Heart left ventricle (tissue), 16 donors: ENCODE measurements at regions not wholly inside any gene's neighbourhood (a gene's known extent, or its start where the extent isn't known, plus 50 kb on each side); places are given as distances from the start of the nearest gene placed in this dataset.
A peak's percentile ranks its signal among the peaks of the same experiment; 100 is the strongest.

ENCODE experiments used
- ATAC-seq, 4 donors: fragments of 200-7000 bp; cut with Tn5 transposase; one replicate each; pipeline ENCODE4 v1.9.1; 2020 to 2022; ENCODE audit warnings: moderate library complexity in 4 of 4, mild to moderate bottlenecking in 3 of 4, moderate number of reproducible peaks in 1 of 4
- DNase-seq, 5 donors: peaks; one replicate each; pipeline ENCODE4 v3.0.0-alpha.2; 2020
- H3K27ac ChIP-seq, 12 donors: fragments of 200-600 bp; sonication (generic) in 4 of 12; one replicate each; pipeline versions ENCODE4 v1.5.0 to v1.8.0; 2016 to 2022; ENCODE audit warnings: mild to moderate bottlenecking in 2 of 12
- H3K27me3 ChIP-seq, 9 donors: fragments of 200-600 bp; sonication (generic) in 2 of 9; one replicate each; pipeline versions ENCODE4 v1.5.1 to v1.8.0; 2016 to 2022; ENCODE audit warnings: mild to moderate bottlenecking in 3 of 9
- H3K36me3 ChIP-seq, 9 donors: fragments of 200-600 bp; sonication (generic) in 2 of 9; one replicate each; pipeline versions ENCODE4 v1.5.0 to v1.8.0; 2018 to 2022; ENCODE audit warnings: mild to moderate bottlenecking in 2 of 9
- H3K4me1 ChIP-seq, 12 donors: fragments of 200-600 bp; sonication (generic) in 4 of 12; one replicate each; pipeline versions ENCODE4 v1.5.0 to v1.8.0; 2016 to 2022; ENCODE audit warnings: mild to moderate bottlenecking in 3 of 12
- H3K4me3 ChIP-seq, 12 donors: fragments of 200-600 bp; sonication (generic) in 4 of 12; one replicate each; pipeline versions ENCODE4 v1.5.0 to v1.8.0; 2017 to 2022; ENCODE audit warnings: mild to moderate bottlenecking in 9 of 12, moderate library complexity in 4 of 12
- H3K9me3 ChIP-seq, 12 donors: fragments of 200-600 bp; sonication (generic) in 4 of 12; one replicate each; pipeline versions ENCODE4 v1.5.0 to v1.8.0; 2016 to 2022; ENCODE audit warnings: mild to moderate bottlenecking in 1 of 12
- POLR2A ChIP-seq, 2 donors: fragments of 450-650 bp; IDR thresholded peaks; one replicate each; pipeline ENCODE4 v1.6.1; 2017; ENCODE audit warnings: antibody characterized with exemption in 2 of 2, mild to moderate bottlenecking in 2 of 2, moderate library complexity in 2 of 2
- WGBS, 4 donors: extraction: QIAGEN DNeasy Blood & Tissue Kit in 2 of 4; methylation state at CpG; one replicate each; pipeline versions ENCODE4 v1.1.5 to v1.1.7; 2013 to 2018; 5-methylcytosine and 5-hydroxymethylcytosine counted together
- intact Hi-C, 10 donors: fragments of 100-400 bp; cut with DNase I; formaldehyde crosslinking; loops; one replicate each; pipeline versions ENCODE4 v1.11.1 to v1.14.2; 2022
- TF ChIP-seq, protein P1 (sequence below), 12 donors: fragments of 200-600 bp; sonication (generic) in 4 of 12; IDR thresholded peaks; one replicate each; pipeline versions ENCODE4 v1.5.0 to v1.8.0; 2018 to 2022; ENCODE audit warnings: antibody characterized with exemption in 12 of 12, mild to moderate bottlenecking in 5 of 12
- donor health status: ischemic (EF 13 %, LVEDD 7.1; RV severe dilation, severe dysfunction).
- donor health status: healthy with polysubstance abuse.
- donor health status: DM: no; HTN: yes; CAD: no.
- donor health status: DM: no; HTN: no; CAD: no.
- donor health status: ischemic (EF 25% LVEDD 6.9; RV normal size, moderate dysfunction).
- donor health status: ischemic (EF 25% LVEDD 5.7; RV mildly dilated, moderate dysfunction).
- donor health status: healthy.
- donor health status: DM: yes; HTN: yes; CAD: no.
- donor health status: ischemic (EF 35%, LVEDD 5.7; RV mildly dilated, moderate dysfunction).
- donor health status: nonischemic (EF 11% LVEDD 7.7; RV severe dilation, severe dysfunction).
- donor health status: DM: yes; HTN: yes; CAD: no.
- donor health status: PGD.
- donor health status: ischemic (EF 29% LVEDD 5.4; RV normal size, mild dysfunction).
- donor health status: nonischemic (EF 23%, LVEDD 6.1; RV moderate dilation, normal function).

GRCh38 chr2:16094811-16095210 is 154.5 kb downstream of the MYCN start:
- no peaks in the 10 kb centered on the region for H3K36me3 ChIP-seq
- TF ChIP-seq, protein P1, sequence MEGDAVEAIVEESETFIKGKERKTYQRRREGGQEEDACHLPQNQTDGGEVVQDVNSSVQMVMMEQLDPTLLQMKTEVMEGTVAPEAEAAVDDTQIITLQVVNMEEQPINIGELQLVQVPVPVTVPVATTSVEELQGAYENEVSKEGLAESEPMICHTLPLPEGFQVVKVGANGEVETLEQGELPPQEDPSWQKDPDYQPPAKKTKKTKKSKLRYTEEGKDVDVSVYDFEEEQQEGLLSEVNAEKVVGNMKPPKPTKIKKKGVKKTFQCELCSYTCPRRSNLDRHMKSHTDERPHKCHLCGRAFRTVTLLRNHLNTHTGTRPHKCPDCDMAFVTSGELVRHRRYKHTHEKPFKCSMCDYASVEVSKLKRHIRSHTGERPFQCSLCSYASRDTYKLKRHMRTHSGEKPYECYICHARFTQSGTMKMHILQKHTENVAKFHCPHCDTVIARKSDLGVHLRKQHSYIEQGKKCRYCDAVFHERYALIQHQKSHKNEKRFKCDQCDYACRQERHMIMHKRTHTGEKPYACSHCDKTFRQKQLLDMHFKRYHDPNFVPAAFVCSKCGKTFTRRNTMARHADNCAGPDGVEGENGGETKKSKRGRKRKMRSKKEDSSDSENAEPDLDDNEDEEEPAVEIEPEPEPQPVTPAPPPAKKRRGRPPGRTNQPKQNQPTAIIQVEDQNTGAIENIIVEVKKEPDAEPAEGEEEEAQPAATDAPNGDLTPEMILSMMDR (IDR thresholded peaks at IDR 0.05), result no peak
- no peak for TF ChIP-seq POLR2A (IDR thresholded peaks at IDR 0.05)
- DNase-seq, result no peak
- H3K9me3 ChIP-seq, result no peaks in the 10 kb centered on the region
- peaks cover 0 to 8% (median 0%) of the 10 kb centered on the region in 12 donors for H3K4me1 ChIP-seq
- intact Hi-C loops, result no loop called here
- no peak overlapping the region for H3K27ac ChIP-seq
- 86 to 92% (median 88%) methylated on average over 6 of the region's 6 CpGs for WGBS, 4 donors
- no peaks in the 10 kb centered on the region for H3K27me3 ChIP-seq
- H3K4me3 ChIP-seq, result no peak overlapping the region
- ATAC-seq, result no peak

- Histone ChIP-seq H3K27me3 (no peaks in the 10 kb centered on the region), H3K36me3 (no peaks in the 10 kb centered on the region), H3K9me3 (no peaks in the 10 kb centered on the region), H3K4me1 (peaks cover 0 to 8% (median 0%) of the 10 kb centered on the region in 12 donors), H3K27ac (no peak overlapping the region), H3K4me3 (no peak overlapping the region)
- DNase-seq (peak in 1 of 5 donors; percentile 47), ATAC-seq (peak in 3 of 4 donors; percentile 34 to 74 (median 70))
- TF ChIP-seq POLR2A (IDR thresholded peaks at IDR 0.05), result no peak
- TF ChIP-seq, protein P1 (IDR thresholded peaks at IDR 0.05), result no peak
- 43 to 44% (median 43%) methylated on average over 13 to 17 of the region's 17 CpGs for WGBS, 4 donors
- intact Hi-C loops, result no loop called here
Measured at GRCh38 chr2:16093639-16094529, 153.5 kb downstream of the MYCN start.

DNA sequence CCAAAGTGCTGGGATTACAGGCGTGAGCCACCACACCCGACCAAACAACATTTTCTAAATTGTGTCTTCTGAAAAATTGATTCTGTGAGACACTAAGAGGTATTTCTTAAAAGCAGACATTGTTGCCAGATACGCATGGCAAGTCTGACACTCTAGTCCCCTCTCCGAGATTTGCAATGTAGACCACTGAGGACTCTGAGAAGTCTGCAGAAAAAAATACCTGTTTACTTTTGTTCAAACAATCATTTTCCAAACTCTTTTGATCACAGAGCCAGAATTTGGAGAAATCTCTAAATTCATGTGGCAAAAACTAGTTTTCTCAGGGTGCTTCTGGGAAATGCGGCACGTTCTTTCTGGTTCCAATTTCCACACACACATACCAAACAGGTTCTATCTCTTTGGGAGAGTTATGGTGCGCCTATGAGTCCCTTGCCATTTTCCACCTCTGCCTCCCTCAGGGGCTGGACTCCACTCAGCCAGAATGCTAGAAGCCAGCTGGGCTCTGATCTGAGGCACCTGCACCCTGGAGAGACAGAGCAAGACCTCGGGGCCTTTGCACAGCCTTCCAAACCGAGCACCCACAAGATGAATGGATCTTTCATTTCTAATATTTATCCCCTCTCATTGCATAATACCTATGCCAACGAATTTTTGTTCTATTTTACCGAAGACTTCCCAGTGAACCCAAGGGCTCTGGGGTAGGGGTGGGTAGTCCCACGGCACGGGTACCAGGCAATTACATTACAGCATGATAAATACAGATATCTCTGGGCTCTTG is 152.7 kb downstream of the MYCN start:
- H3K4me3 ChIP-seq, result no peak overlapping the region
- no peaks in the 10 kb centered on the region for H3K36me3 ChIP-seq
- no peak for TF ChIP-seq POLR2A (IDR thresholded peaks at IDR 0.05)
- TF ChIP-seq, protein P1 (IDR thresholded peaks at IDR 0.05), result no peak
- ATAC-seq, result no peak
- DNase-seq, result no peak
- H3K9me3 ChIP-seq, result no peaks in the 10 kb centered on the region
- WGBS, 4 donors, result 89 to 96% (median 94%) methylated on average over 13 of the region's 13 CpGs
- peaks cover 0 to 8% (median 0%) of the 10 kb centered on the region in 12 donors for H3K4me1 ChIP-seq
- H3K27ac ChIP-seq, result no peak overlapping the region
- intact Hi-C loops, result no loop called here
- no peaks in the 10 kb centered on the region for H3K27me3 ChIP-seq
